Liver (tissue), 3 donors: ENCODE measurements at regions not wholly inside any gene's neighbourhood (a gene's known extent, or its start where the extent isn't known, plus 50 kb on each side); places are given as distances from the start of the nearest gene placed in this dataset.

ENCODE experiments used
- CTCF ChIP-seq: fragments of 150-350 bp; IDR thresholded peaks from 2 replicates; pipeline ENCODE4 v1.5.1; 2017; ENCODE audit warnings: improper control_type of control experiment, low read depth, low read length; ENCODE audit not compliant: missing input control
- GABPA ChIP-seq, 2 donors: IDR thresholded peaks in 1 of 2; conservative IDR thresholded peaks in 1 of 2; 2 replicates each; pipeline ENCODE4 v1.6.1; 2016; ENCODE audit warnings: antibody characterized with exemption in 2 of 2, mild to moderate bottlenecking in 1 of 2, moderate library complexity in 1 of 2
- JUND ChIP-seq, 2 donors: IDR thresholded peaks; 2 replicates each; pipeline ENCODE4 v1.6.1; 2016; ENCODE audit warnings: antibody characterized with exemption in 2 of 2
- REST ChIP-seq: IDR thresholded peaks from 2 replicates; pipeline ENCODE4 v1.6.1; 2016; ENCODE audit warnings: antibody characterized with exemption, mild to moderate bottlenecking
- SP1 ChIP-seq: IDR thresholded peaks from 2 replicates; pipeline ENCODE4 v1.6.1; 2018; ENCODE audit warnings: antibody characterized with exemption, mild to moderate bottlenecking
- TAF1 ChIP-seq: conservative IDR thresholded peaks from 2 replicates; pipeline ENCODE4 v1.6.1; 2016; ENCODE audit warnings: antibody characterized with exemption, mild to moderate bottlenecking
- YY1 ChIP-seq: IDR thresholded peaks from 2 replicates; pipeline ENCODE4 v1.6.1; 2016; ENCODE audit warnings: antibody characterized with exemption, mild to moderate bottlenecking
- TF ChIP-seq, protein P1 (sequence below): IDR thresholded peaks from 2 replicates; pipeline ENCODE4 v1.6.1; 2016; ENCODE audit warnings: antibody characterized with exemption
- donor health status: healthy.
- donor health status: healthy.

- TF ChIP-seq CTCF = no peak
- no peak for TF ChIP-seq SP1
- no peak for TF ChIP-seq JUND (IDR thresholded peaks at IDR 0.05)
- TF ChIP-seq, protein P1, sequence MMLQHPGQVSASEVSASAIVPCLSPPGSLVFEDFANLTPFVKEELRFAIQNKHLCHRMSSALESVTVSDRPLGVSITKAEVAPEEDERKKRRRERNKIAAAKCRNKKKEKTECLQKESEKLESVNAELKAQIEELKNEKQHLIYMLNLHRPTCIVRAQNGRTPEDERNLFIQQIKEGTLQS = no peak
- TF ChIP-seq TAF1 = no peak
- no peak for TF ChIP-seq GABPA (IDR thresholded peaks at IDR 0.05 in 1 of 2, conservative IDR thresholded peaks at IDR 0.05 in 1 of 2)
- TF ChIP-seq REST = no peak
- no peak for TF ChIP-seq YY1
These were observed 79.3 kb upstream of the BCOR start for GRCh38 chrX:40177117-40177430.
